ENCODE measurements at regions not wholly inside any gene's neighbourhood (a gene's known extent, or its start where the extent isn't known, plus 50 kb on each side); places are given as distances from the start of the nearest gene placed in this dataset.
"Not testable (repeated sequence)": the region's sequence is repeated elsewhere in the genome, so short reads cannot be mapped to it uniquely, and the experiment has no call there.

- DNase-seq: no peak
Observed at GRCh38 chr15:47027322-47027946, 689.9 kb upstream of the SEMA6D start.

GRCh38 chr15:47035475-47036406, 681.6 kb upstream of the SEMA6D start:
- DNase-seq: no peak

GRCh38 chr15:47037003-47037402, 680.3 kb upstream of the SEMA6D start:
- no peak for DNase-seq

GRCh38 chr15:47039225-47039624, 678.1 kb upstream of the SEMA6D start:
- DNase-seq: no peak

- DNase-seq: no peak
Observed at GRCh38 chr15:47041301-47041700, 676.0 kb upstream of the SEMA6D start.

- not testable (repeated sequence) for DNase-seq
Observed at GRCh38 chr15:47047981-47048380, 669.3 kb upstream of the SEMA6D start.

- no peak for DNase-seq
Observed at GRCh38 chr15:47066392-47066791, 650.9 kb upstream of the SEMA6D start.

GRCh38 chr15:47077846-47078245, 639.5 kb upstream of the SEMA6D start:
- DNase-seq: not testable (repeated sequence)

GRCh38 chr15:47095833-47096232, 621.5 kb upstream of the SEMA6D start:
- DNase-seq: no peak

GRCh38 chr15:47098526-47098925, 618.8 kb upstream of the SEMA6D start:
- DNase-seq: not testable (repeated sequence)

- DNase-seq: not testable (repeated sequence)
Observed at GRCh38 chr15:47099801-47100200, 617.5 kb upstream of the SEMA6D start.

GRCh38 chr15:47108800-47109199, 608.5 kb upstream of the SEMA6D start:
- not testable (repeated sequence) for DNase-seq

- no peak for DNase-seq
Observed at GRCh38 chr15:47116698-47117097, 600.6 kb upstream of the SEMA6D start.

GRCh38 chr15:47119349-47119748, 598.0 kb upstream of the SEMA6D start:
- no peak for DNase-seq

- DNase-seq: no peak
Observed at GRCh38 chr15:47124430-47125102, 592.7 kb upstream of the SEMA6D start.

GRCh38 chr15:47129033-47129432, 588.3 kb upstream of the SEMA6D start:
- no peak for DNase-seq

GRCh38 chr15:47131450-47131849, 585.9 kb upstream of the SEMA6D start:
- DNase-seq: not testable (repeated sequence)

- DNase-seq: no peak
Observed at GRCh38 chr15:47135267-47135666, 582.0 kb upstream of the SEMA6D start.

- DNase-seq: no peak
Observed at GRCh38 chr15:47136236-47136635, 581.1 kb upstream of the SEMA6D start.

- DNase-seq: no peak
Observed at GRCh38 chr15:47139965-47140364, 577.3 kb upstream of the SEMA6D start.

GRCh38 chr15:47157827-47158226, 559.5 kb upstream of the SEMA6D start:
- no peak for DNase-seq

- no peak for DNase-seq
Observed at GRCh38 chr15:47158573-47158972, 558.7 kb upstream of the SEMA6D start.

- no peak for DNase-seq
Observed at GRCh38 chr15:47177177-47177576, 540.1 kb upstream of the SEMA6D start.

- DNase-seq: no peak
Observed at GRCh38 chr15:47179988-47180387, 537.3 kb upstream of the SEMA6D start.

Data from activated CD4-positive, alpha-beta T cell treated with anti-CD3 and anti-CD28 coated beads for 1 hour (primary cell).